Right hindlimb (tissue), 1 donor: ENCODE measurements at regions not wholly inside any gene's neighbourhood (a gene's known extent, or its start where the extent isn't known, plus 50 kb on each side); places are given as distances from the start of the nearest gene placed in this dataset.
A peak's percentile ranks its signal among the peaks of the same experiment; 100 is the strongest.

Experiments
- DNase-seq: peaks from one replicate; pipeline ENCODE4 v3.0.0-alpha.2; 2018

DNA sequence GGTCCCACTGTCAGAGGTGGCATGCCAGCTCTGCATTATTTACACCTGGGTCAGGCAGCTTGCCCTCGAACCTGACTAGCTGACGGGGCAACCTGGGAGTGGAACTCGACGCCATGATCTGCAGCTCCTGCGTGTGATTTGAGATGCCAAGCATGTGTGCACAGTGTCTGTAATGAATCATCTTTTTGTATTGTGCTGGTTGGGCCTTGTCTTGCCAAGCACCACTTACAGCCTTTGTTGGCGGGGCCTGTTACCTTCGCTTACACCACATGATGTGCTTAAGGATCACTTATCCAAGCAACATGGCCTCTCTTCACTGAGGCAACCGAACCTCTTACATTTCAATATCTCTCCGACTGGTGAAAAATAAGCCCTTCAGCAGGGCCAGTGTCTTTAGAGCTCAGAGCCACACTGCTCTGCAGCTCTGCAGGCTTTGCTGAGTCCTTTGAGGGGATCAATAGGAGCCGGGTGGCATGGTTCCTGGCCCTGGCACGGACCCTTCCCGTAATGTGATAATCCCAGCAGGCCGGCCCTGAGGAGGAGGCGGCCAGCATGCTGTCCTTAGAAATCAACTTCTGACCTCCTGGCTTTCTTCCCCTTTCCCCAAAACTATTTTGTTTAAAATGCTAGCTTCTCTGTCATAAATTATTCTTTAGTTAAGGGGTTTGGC, 297.7 kb upstream of the CD180 start:
- DNase-seq, result peak; percentile 73

DNA sequence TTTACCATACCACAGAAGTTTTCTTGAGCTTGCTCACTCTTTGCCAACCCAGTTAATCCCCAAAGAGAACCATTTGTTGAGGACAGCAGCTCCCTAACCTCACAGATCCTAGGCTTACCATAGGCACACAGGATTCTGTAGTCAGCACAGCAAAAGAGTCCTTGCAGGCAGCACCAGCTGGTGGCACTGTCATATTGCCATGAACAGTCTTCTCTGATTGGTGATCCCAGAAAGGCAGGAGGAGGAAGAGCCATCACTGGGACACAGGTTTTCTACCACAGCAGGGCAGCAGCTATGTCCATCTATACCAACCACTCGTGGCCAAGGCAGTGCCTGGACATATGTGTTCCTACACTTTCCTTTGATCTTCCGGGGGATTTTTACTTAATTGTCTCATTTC, 297.1 kb upstream of the CD180 start:
- peak; percentile 52 for DNase-seq

DNA sequence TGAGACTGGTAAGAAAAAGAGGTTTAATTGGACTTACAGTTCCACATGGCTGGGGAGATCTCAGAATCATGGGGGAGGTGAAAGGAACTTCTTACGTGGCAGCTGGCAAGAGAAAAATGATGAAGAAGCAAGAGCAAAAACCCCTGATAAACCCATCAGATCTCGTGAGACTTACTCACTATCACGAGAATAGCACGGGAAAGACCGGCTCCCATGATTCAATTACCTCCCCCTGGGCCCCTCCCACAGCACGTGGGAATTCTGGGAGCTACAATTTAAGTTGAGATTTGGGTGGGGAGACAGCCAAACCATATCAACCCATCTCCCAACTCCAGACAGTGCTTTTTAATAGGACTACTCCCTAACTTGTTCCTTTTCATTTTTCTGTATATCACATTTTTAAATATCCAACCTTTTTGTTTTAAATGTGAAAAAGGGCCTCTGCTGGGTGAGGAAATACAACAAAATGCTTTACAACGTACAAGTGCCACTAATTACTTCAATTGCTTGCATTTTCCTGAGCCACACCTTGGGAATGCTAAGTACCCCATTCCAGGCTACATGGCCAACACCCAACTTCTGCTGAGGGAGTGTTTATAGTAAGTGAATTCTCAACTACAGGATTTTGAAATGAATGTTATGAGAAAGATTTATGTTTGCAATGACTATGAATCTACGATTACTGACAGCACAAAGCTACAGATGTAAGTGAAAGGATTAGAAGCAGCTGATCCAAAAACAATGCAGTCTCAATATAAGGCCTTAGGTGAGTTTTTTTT, 294.1 kb upstream of the CD180 start:
- DNase-seq, result no peak

DNA sequence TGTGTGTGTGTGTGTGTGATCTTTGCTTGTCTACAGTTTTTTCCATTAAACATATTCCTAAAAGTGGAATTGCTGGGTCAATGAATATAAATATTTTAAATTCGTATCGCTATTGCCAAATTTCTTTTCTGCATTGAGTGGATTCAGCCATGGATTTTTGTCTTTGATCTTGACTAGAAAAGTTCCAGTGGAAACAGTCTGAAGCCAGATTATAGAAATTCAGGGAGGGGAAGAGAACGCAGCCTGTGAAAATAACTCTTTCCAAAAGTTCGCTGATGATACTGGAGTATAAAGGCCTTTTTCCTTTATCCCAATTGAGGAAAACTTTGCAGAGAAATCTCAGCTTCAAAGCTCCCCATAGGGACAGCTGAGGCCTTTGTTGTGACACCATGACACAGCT, 292.3 kb upstream of the CD180 start:
- no peak for DNase-seq

DNA sequence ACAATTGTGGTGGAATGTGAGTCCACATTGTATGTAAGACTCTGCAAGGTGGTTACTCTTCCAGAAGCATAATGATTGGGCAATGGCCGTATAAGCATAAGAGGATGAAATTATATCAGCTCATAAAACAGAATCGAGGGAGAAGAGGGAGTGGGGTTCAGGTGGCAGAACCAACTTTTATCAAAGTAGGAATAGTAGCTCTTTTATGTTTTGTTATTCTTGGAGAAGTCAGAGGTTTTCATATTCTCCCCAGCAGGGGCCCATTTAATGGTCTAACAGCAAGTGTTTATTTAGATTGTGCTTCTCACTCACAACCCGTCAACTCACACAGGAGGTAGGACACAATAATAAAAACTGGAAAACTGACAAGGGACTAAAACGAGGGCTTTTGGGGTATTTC, 291.3 kb upstream of the CD180 start:
- no peak for DNase-seq

DNA sequence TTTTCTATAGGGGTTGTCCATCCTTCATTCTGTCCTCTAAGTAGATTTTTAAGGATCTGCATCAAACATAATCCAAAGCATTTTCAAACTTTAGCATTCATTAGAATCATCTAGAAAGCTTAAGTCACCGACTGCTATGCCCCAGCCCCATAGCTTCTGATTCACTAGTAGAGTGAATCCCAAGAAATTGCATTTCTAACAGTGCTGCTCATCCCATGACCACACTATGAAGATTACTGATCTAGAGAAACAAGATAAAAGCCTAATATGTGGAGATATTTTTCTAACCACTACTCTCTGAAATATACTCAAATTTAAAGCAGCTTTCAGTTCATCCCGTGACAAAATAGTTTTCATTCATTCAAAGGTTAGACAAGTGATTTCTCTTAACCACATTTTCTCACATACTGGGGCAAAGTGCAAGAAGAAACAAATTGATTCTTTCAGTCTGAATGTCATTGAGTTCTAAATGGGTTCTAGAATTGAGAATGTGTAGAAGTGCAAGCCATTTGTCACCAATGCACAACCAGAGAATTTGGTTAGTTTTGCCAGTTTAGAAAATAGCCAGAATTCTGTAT, 286.9 kb upstream of the CD180 start:
- no peak for DNase-seq

DNA sequence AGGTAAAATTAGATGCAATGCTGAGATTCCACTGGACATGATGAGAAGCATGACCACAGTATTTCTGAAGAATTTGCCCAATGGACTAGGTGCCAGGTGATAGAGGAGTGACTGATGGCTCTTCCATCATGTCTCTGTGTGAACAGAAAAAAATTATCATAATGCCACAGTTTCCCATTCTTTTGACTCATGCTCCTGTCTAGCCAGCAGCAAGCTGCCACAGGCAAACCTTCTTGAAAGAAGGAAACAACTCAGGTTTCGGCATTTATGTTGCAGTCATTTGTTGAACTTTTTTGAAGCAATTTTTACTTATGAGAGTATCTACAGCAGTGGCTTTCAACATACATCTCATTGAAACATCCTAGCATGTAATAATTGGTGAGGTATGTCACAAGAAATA, 284.8 kb upstream of the CD180 start:
- DNase-seq, result no peak

DNA sequence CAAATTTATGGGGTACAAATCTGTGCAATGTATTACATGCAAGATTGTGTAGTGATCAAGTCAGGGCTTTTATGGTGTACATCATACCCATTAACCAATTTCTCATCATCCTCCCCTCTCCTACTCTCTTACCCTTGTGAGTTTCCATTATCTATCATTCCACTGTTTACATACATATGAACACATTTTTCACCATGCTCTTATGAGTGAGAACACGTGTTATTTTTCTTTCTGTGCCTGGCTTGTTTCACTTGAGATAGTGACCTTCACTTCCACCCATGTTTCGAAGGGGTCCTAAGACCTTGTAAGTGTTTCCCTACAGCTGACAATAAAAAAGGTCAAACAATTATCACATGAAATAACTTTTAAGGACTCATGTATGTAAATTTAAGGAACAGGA, 281.7 kb upstream of the CD180 start:
- no peak for DNase-seq

DNA sequence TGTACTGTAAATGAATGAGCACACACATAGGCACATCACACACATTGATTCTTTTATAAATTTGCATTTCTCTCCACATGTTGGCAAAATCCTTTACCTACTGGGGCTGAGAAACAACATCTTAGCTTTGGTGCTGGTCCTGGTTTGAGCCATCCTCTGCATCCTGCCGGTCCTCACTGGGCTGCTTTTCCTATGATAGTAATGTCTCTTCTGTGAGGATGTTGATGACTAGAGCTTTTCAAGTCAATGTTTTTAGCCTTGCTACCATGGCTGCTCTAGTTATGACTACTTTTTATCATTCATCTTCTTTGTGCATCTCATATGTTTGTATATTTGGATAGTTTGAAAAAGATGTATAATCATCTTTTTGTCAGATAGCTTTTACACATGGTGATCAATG, 280.4 kb upstream of the CD180 start:
- no peak for DNase-seq

DNA sequence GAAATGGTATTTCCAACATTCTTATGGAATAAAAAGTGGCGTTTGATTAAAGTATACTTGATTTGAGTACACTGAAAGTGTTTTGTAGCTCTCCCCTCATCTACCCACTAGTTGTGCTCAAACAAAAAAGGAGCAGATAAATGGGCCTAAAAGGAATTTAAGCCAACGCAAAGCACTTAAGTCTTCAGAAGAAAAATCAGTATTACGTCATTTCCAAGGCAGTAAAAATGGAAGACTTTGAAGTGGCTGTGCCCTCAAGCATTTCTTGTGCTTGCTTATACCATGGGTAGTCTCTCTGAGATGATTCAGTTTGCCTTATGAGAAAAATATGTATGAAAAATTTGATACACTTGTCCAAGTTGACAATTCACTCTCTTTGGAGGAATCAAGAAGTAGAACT, 279.9 kb upstream of the CD180 start:
- DNase-seq, result no peak

DNA sequence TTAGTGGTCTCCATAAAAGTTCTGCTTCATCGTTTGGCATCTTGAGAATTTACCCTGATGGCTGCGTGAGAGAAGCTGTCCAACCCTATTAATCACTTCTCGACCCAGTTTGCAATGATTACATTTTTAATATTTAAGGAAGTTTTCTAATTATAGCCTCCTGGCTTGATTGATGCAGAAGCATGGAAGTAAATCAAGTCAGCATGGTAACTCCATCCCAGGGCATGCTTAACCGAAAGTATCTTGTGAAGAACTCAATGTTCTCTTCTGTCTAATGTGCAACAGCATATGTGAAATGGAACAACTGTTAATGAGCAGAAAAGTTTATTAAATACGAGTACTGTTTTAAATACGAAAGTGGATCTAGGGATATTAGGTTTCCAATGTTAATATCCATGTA, 278.9 kb upstream of the CD180 start:
- DNase-seq, result no peak

DNA sequence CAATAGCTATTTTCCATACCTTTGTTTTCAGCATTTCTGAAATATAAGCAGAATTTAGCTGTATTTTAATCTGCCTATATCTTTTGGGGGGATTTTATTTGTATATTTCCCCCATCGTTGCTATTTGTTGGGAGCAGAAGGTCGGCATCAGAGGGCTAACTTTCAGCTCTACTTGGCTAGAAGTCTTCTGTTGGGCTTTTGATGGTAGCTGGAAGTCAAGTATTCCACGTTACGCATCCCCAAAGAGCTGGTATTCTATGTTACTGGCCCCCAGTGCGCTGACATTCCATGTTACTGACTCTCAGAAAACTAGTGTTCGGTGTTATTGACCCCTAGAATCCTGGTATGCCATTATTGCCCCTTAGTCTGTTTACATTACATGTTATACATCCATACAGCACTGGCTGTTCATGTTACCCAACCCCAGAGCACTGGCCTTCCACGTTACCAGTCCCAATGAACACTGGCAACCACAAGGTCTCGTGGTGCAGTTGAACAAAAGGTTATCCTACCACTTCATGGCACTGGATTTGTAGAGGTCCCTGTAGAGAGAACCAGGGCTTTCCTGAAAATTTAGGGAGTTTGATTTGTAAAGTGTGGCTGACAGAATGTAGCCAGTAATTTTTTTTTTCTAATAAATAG, 278.1 kb upstream of the CD180 start:
- no peak for DNase-seq

DNA sequence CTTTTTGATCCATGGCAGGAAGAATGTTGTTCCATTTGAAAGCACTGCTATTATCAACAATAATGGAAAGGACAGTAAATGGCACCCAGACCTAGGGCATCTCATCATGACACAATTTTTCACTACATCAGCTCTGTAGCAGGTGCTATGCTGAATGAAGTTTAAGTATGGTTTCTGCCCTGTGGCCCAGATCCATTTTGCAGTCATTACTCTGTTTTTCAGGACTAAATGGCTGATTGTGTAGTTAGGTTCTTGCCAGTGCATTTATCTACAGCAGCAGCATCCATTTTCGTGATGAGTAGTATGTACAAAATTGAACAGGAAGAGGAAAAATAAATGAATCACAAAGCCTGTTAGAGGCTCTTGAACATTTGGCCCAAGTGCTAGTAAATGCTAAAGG, 270.5 kb upstream of the CD180 start:
- no peak for DNase-seq

DNA sequence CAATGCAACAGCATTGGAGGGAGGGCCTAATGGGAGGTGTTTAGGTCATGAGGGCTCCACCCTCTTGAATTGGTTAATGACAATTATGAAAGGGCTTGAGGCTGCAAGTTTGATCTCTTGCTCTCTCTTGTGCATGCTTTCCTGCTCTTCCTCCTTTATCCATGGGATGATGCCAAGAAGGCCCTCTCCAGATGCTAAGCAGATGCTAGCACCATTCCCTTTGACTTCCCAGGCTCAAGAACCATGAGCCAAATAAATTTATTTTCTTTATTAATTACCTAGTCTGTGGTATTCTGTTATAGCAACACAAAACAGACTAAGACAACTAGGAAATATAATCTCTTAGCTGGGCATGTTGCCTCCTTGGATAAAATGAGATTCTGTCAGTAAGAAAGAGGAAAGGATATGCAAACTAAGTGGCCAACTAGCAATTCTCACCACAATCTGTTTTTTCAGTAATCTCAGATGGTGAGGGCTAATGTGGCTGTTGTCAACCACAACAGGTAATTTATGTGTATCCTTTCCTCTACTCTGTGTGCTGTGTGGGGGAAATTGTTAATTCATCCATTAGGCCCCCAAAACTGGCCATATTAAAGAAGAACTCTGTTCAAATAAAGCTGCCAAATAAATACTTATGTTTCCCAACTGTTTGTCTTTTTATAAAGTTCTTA, 269.1 kb upstream of the CD180 start:
- no peak for DNase-seq

DNA sequence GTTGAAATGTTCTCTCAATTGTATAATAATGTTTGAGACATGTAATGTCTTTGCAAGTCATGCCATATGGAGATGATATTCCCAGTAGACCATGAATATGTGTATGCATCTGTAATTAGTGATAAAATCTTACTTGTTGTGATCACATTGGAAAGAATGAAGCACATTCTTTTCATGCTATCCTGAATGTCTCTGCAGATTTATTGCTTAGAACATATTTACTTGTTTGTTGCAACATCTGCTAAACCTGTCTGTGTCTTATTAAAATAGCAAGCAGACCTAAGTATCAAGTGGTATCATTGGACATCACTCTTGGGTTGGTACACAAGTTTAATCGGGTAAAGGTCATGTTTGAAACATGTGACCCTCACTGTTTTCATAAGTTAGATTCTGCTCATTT, 265.5 kb upstream of the CD180 start:
- no peak for DNase-seq

DNA sequence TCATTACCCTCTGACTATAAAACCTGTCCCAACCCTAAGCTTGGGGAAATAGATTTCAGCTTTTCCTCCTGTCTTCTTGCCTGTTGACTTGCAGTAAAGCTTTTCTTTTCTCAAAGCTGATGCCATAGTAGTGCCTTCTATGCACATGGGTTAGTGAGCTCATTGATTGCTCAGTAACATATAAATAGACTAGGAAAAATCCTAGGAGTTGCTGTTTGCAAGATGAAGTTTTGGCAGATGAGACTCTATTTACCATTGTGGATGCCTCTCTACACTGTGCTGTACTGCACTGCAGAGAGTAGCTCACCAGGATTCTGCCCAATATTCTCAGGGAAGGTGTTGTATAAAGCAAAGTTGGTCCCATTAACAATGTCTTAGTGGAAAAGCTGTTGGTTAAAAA, 262.7 kb upstream of the CD180 start:
- no peak for DNase-seq

DNA sequence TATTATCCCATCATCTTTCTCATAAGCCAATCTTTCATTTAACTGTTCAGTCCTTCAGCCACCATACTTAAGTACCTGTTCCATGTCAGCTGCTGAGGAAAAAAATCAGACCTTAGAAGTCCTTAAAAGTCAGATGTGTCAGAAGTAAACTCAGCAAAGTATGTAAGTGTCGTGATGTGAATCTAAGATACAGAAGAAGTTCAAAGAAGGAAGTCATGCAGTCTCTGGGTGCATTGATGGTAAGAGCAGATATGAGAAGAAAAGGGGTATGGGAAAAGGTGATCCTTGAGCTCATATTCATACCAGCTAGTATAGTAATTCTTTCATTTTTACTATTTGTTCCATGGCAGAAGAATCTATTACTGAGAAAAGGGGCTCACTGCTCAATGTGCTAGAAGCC, 259.4 kb upstream of the CD180 start:
- no peak for DNase-seq

DNA sequence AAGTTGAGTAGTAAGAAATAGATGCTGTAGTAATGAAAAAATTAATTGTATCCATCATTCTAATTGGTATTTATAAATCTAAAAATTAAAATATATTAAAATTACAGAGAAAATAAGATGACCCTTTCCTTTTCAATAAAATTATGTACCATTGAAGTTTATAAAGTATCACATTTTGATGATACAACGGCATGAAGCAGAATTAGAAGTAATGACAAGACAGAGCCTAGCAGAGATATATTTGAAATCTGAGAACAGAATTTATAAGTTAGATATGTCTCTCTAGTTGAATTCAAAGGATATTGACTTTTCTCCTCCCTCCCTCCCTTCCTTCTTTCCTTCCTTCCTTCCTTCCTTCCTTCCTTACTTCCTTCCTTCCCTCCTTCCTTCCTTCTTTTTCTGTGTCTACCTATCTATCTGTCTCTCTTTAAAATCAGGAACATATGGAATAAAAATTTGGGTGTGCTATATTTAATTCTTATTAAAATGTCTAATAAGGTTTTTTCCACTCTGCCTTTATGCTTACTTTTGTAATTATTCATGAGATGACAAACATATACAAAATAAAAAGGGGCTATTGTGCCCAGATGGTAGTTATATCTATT, 258.5 kb upstream of the CD180 start:
- no peak for DNase-seq

DNA sequence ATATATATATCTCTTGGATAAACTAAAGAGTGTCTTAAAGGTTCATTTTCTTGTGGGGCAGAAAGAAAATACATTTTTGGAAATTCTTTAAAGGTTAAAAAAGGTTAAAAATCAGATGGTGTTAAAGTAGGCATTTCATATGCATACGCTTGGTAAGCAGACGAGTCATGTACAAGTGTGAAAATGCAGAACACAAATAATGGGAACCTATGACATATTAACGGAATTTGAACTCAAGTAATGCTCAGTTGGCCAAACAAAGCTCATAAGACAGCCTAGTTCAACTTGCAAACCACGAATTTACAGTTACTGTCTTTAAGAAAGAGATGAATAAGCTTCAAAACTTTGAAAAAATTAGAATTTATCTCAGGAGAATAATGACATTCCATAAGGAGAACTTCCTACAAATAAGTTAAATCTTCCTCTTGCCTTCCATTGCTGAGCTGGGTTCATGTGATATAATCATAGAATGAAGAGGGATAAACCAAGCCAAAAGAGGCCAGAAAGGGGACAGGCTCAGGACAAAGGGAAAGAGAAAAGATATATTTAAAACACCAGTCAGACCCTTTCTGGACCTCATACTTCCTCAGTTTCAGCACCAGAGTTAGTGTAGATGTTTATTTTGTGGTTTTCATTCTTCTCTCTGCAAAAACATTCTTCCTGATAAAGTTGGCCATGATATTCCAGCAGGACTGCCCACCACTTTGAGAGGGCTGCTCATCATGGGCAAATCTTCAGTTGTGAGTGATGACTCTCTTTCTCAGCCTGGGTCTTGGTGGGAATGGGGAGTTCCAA, 256.7 kb upstream of the CD180 start:
- no peak for DNase-seq

DNA sequence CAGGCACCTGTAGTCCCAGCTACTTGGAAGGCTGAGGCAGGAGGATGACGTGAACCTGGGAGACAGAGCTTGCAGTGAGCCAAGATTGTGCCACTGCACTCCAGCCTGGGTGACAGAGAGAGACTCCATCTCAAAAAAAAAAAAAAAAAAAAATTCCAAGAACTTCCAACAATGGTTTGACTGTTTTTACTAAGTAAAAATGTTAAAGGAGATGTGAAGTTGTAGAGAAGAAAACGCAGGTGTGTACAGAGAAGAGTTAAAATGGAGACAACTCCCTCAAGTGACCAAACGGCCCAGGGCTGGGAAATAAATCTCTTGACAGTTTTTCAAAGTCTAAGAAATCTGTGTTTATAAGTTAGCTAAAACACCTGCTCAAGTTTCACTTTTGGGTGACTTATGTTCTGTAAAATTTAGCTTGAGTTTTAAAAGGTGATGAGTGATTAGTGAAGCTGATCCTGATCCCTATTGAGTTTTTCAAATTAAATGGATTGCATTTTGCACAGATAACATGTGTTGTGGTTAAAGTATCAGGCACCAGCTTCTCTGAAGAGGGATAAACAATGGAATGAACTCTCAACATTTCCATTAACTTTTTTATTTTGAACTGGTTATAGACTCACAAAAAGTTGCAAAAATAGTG, 255.2 kb upstream of the CD180 start:
- no peak for DNase-seq

DNA sequence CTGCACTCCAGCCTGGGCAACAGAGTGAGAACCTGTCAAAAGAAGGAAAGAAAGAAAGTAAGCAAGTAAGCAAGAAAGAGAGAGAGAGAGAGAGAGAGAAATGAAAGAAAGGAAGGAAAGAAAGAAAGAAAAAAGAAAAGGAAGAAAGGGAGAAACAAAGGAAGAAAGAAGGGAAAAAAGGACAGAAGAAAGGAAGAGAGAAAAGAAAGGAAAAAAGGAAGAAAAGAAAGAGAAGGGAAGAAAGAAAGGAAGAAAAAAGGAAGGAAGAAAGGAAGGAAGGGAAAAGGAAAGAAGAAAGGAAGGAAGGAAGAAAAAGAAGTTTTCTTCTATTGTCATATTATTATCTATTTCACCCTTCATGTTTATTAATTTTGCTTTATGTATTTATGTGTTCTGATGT, 251.1 kb upstream of the CD180 start:
- DNase-seq, result no peak
